ENCODE measurements at regions not wholly inside any gene's neighbourhood (a gene's known extent, or its start where the extent isn't known, plus 50 kb on each side); places are given as distances from the start of the nearest gene placed in this dataset.

DNA sequence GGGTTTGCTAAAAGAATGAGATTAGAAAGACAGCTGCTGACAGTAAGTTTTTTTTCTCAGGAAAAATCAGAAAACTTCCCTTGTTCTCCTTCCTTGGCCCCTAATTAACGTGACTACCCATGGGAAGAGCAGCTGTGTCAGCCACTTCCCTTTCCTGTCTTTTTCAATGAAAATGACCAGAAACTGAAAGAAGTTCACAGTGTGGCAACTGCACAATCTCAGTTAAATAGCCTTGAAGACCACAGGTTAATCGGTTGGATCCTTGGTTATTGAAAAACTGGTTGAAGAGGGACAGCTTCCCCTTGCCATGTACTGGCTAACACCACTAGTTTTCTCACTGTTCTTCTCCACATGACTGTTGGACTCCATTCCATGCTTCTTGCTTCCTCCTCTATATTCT, 148.8 kb upstream of the AGR3 start:
- H4K8ac ChIP-seq (ENCODE audit: extremely low read depth, insufficient read depth, low read length), result no peak overlapping the region
- WGBS, 2 experiments (ENCODE audit: extremely low coverage in 1 of 2, insufficient coverage in 1 of 2, insufficient read length in 1 of 2, insufficient replicate concordance in 2 of 2, low coverage in 1 of 2, low lambda C conversion rate in 2 of 2, missing lambda C conversion rate in 1 of 2), result 83% methylated on average over 2 of the region's 2 CpGs; no CpG with 5 or more reads in 1 of the 2 experiments
- ChIA-PET POLR2A (ENCODE audit: partially characterized antibody) (no interaction called here), CTCF (ENCODE audit: partially characterized antibody) (no interaction called here)
- no peak overlapping the region for H3K9ac ChIP-seq (replicated peaks in 1 of 4; ENCODE audit: extremely low read depth in 1 of 4, low read depth in 3 of 4, low read length in 3 of 4)
- no peaks in the 10 kb centered on the region for H3K79me2 ChIP-seq (ENCODE audit: control insufficient read depth in 1 of 2, insufficient read depth in 2 of 2, low read length in 2 of 2)
- DNase-seq (ENCODE audit: low read depth in 1 of 2, low spot score in 2 of 2), result no peak
- H3K4ac ChIP-seq (replicated peaks; ENCODE audit: insufficient read length, low read depth, low read length), result no peak overlapping the region
- no peak overlapping the region for H2AK5ac ChIP-seq (ENCODE audit: low read depth, low read length)
- no peak overlapping the region for H3K4me2 ChIP-seq (ENCODE audit: insufficient read depth in 1 of 2, low read depth in 2 of 2, low read length in 2 of 2)
- no peak for FAIRE-seq
- no peaks in the 10 kb centered on the region for H3K4me1 ChIP-seq (replicated peaks in 1 of 4; ENCODE audit: control insufficient read depth in 3 of 4, insufficient read depth in 4 of 4, low read length in 3 of 4)
- no peak overlapping the region for H2BK20ac ChIP-seq (ENCODE audit: low read length)
- no peak overlapping the region for H3K18ac ChIP-seq (ENCODE audit: extremely low read depth, low read length)
- H4K20me1 ChIP-seq (replicated peaks in 1 of 2; ENCODE audit: control insufficient read depth in 1 of 2, insufficient read depth in 2 of 2, low read length in 2 of 2), result no peaks in the 10 kb centered on the region
- no peak overlapping the region for H3K14ac ChIP-seq (ENCODE audit: insufficient read length)
- no peak overlapping the region for H2BK12ac ChIP-seq (ENCODE audit: low read depth, low read length)
- H2AFZ ChIP-seq (ENCODE audit: low read length), result no peak overlapping the region; the same call in 1 of the 2 replicates
- no peak overlapping the region for H4K91ac ChIP-seq (replicated peaks; ENCODE audit: insufficient read length, low read length)
- H3K79me1 ChIP-seq (ENCODE audit: low read depth, low read length), result no peaks in the 10 kb centered on the region
- TF ChIP-seq POLR2AphosphoS5 (IDR thresholded peaks at IDR 0.05; ENCODE audit: low read depth, low read length) (no peak), POU5F1 (IDR thresholded peaks at IDR 0.05; ENCODE audit: low read depth, low read length) (no peak), EGR1 (IDR thresholded peaks at IDR 0.05; ENCODE audit: borderline replicate concordance, low read depth, low read length) (no peak), SIRT6 (IDR thresholded peaks at IDR 0.05; ENCODE audit: low read length) (no peak), TAF7 (optimal IDR thresholded peaks at IDR 0.05; ENCODE audit: borderline replicate concordance, low read depth, low read length) (no peak), CTBP2 (IDR thresholded peaks at IDR 0.05; ENCODE audit: borderline replicate concordance, insufficient read depth, insufficient read length, low read length) (no peak), SRF (IDR thresholded peaks at IDR 0.05; ENCODE audit: low read depth, low read length) (no peak), SIN3A (conservative IDR thresholded peaks at IDR 0.05 in 1 of 2, IDR thresholded peaks at IDR 0.05 in 1 of 2; ENCODE audit: low read depth in 1 of 2, low read length in 2 of 2) (no peak)
- TF ChIP-seq, protein P1, sequence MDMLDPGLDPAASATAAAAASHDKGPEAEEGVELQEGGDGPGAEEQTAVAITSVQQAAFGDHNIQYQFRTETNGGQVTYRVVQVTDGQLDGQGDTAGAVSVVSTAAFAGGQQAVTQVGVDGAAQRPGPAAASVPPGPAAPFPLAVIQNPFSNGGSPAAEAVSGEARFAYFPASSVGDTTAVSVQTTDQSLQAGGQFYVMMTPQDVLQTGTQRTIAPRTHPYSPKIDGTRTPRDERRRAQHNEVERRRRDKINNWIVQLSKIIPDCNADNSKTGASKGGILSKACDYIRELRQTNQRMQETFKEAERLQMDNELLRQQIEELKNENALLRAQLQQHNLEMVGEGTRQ (IDR thresholded peaks at IDR 0.05; ENCODE audit: low read length), result no peak
- no peak overlapping the region for H3K56ac ChIP-seq (replicated peaks; ENCODE audit: insufficient read length, low read depth, low read length)
- H3K9me3 ChIP-seq (ENCODE audit: insufficient read depth in 2 of 2, low read depth in 1 of 2, low read length in 1 of 2), result no peaks in the 10 kb centered on the region; a peak in 1 of 4 replicates
- no peaks in the 10 kb centered on the region for H3K27me3 ChIP-seq (replicated peaks in 1 of 4; ENCODE audit: control insufficient read depth in 3 of 4, extremely low read depth in 1 of 4, insufficient read depth in 3 of 4, low read length in 3 of 4)
- H4K5ac ChIP-seq (ENCODE audit: insufficient read length, low read depth, low read length), result no peak overlapping the region
- no peak overlapping the region for H3K4me3 ChIP-seq (ENCODE audit: extremely low read depth in 1 of 4, insufficient read depth in 2 of 4, low read depth in 3 of 4, low read length in 4 of 4)
- H3K27ac ChIP-seq (ENCODE audit: low read depth, low read length), result no peak overlapping the region
- no peak overlapping the region for H2BK5ac ChIP-seq (ENCODE audit: low read depth, low read length)
- no peaks in the 10 kb centered on the region for H3K23me2 ChIP-seq (ENCODE audit: low read depth, low read length)
- no peak overlapping the region for H2BK15ac ChIP-seq (ENCODE audit: low read length)
- H2BK120ac ChIP-seq (replicated peaks; ENCODE audit: low read depth, low read length), result no peak overlapping the region
- no peaks in the 10 kb centered on the region; a peak in 1 of 8 replicates for H3K36me3 ChIP-seq (ENCODE audit: control insufficient read depth in 2 of 4, insufficient read depth in 4 of 4, low read length in 3 of 4)
- H3K23ac ChIP-seq (ENCODE audit: insufficient read length), result no peak overlapping the region
